SK-N-SH treated with all-trans-retinoic acid at 6 μM for 48 hours (cell line): ENCODE measurements at regions not wholly inside any gene's neighbourhood (a gene's known extent, or its start where the extent isn't known, plus 50 kb on each side); places are given as distances from the start of the nearest gene placed in this dataset.

Source experiments
- ARNTL ChIP-seq: fragments of 450-650 bp; formaldehyde crosslinking; IDR thresholded peaks from 2 replicates; pipeline ENCODE4 v1.5.0; 2020; ENCODE audit warnings: low read depth, mild to moderate bottlenecking, moderate library complexity, borderline replicate concordance
- ISL1 ChIP-seq: fragments of 250-450 bp; sonication (Bioruptor Pico); IDR thresholded peaks from 2 replicates; pipeline ENCODE4 v2.1.2; 2022; ENCODE audit warnings: mild to moderate bottlenecking, moderate library complexity
- OSR1 ChIP-seq: fragments of 250-450 bp; sonication (Bioruptor Pico); IDR thresholded peaks from 2 replicates; pipeline ENCODE4 v1.8.0; 2022; ENCODE audit warnings: moderate library complexity, mild to moderate bottlenecking, inconsistent platforms
- PATZ1 ChIP-seq: fragments of 250-450 bp; sonication (Bioruptor Pico); IDR thresholded peaks from 2 replicates; pipeline ENCODE4 v1.8.0; 2020; ENCODE audit warnings: mild to moderate bottlenecking, moderate library complexity, borderline replicate concordance
- RARB ChIP-seq: fragments of 250-450 bp; sonication (Bioruptor Pico); IDR thresholded peaks from 2 replicates; pipeline ENCODE4 v1.8.0; 2021; ENCODE audit warnings: mild to moderate bottlenecking, moderate library complexity
- TCF4 ChIP-seq: fragments of 250-450 bp; sonication (Bioruptor Pico); IDR thresholded peaks from 2 replicates; pipeline ENCODE4 v1.8.0; 2021; ENCODE audit warnings: mild to moderate bottlenecking, moderate library complexity, borderline replicate concordance
- TOX ChIP-seq: fragments of 250-450 bp; sonication (Bioruptor Pico); IDR thresholded peaks from 2 replicates; pipeline ENCODE4 v1.8.0; 2021; ENCODE audit warnings: mild to moderate bottlenecking, moderate library complexity, borderline replicate concordance
- TSHZ2 ChIP-seq: fragments of 250-450 bp; sonication (Bioruptor Pico); IDR thresholded peaks from 2 replicates; pipeline ENCODE4 v1.5.0; 2020; ENCODE audit warnings: mild to moderate bottlenecking, moderate library complexity
- ZC3H10 ChIP-seq: fragments of 250-450 bp; sonication (Bioruptor Pico); IDR thresholded peaks from 2 replicates; pipeline ENCODE4 v1.5.1; 2021; ENCODE audit warnings: mild to moderate bottlenecking, moderate library complexity
- ZNF8 ChIP-seq: fragments of 450-650 bp; formaldehyde crosslinking; IDR thresholded peaks from 2 replicates; pipeline ENCODE4 v1.5.0; 2020; ENCODE audit warnings: mild to moderate bottlenecking, moderate library complexity
- TF ChIP-seq, protein P1 (sequence below): fragments of 250-450 bp; sonication (Bioruptor Pico); IDR thresholded peaks from 2 replicates; pipeline ENCODE4 v1.5.1; 2020; ENCODE audit warnings: low read depth, mild to moderate bottlenecking, moderate library complexity

GRCh38 chr6:23305325-23305943 lies 736.1 kb downstream of the HDGFL1 start:
- TF ChIP-seq ZNF8: no peak
- no peak for TF ChIP-seq TSHZ2
- no peak for TF ChIP-seq PATZ1 (CRISPR knock-in tag)
- TF ChIP-seq, protein P1, sequence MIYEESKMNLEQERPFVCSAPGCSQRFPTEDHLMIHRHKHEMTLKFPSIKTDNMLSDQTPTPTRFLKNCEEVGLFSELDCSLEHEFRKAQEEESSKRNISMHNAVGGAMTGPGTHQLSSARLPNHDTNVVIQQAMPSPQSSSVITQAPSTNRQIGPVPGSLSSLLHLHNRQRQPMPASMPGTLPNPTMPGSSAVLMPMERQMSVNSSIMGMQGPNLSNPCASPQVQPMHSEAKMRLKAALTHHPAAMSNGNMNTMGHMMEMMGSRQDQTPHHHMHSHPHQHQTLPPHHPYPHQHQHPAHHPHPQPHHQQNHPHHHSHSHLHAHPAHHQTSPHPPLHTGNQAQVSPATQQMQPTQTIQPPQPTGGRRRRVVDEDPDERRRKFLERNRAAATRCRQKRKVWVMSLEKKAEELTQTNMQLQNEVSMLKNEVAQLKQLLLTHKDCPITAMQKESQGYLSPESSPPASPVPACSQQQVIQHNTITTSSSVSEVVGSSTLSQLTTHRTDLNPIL (CRISPR knock-in tag): no peak
- TF ChIP-seq RARB (CRISPR knock-in tag): no peak
- no peak for TF ChIP-seq ARNTL (CRISPR knock-in tag)
- TF ChIP-seq ZC3H10 (CRISPR knock-in tag): no peak
- TF ChIP-seq OSR1 (CRISPR knock-in tag): no peak
- TF ChIP-seq ISL1 (CRISPR knock-in tag): no peak
- TF ChIP-seq TOX (CRISPR knock-in tag): no peak
- TF ChIP-seq TCF4: no peak
